Nephron (organoid): ENCODE measurements at regions not wholly inside any gene's neighbourhood (a gene's known extent, or its start where the extent isn't known, plus 50 kb on each side); places are given as distances from the start of the nearest gene placed in this dataset.

Experiments
- H3K27ac Mint-ChIP-seq, 3 experiments: 2 replicates each; pipeline ENCODE4 v1.8.0; 2020; ENCODE audit warnings: mixed read lengths in 3 of 3, mild to moderate bottlenecking in 2 of 3, moderate library complexity in 1 of 3
- H3K27me3 Mint-ChIP-seq: 2 replicates; pipeline ENCODE4 v1.8.0; 2021; ENCODE audit warnings: low read depth, mild to moderate bottlenecking, moderate library complexity, mixed read lengths
- H3K36me3 Mint-ChIP-seq: 2 replicates; pipeline ENCODE4 v1.8.0; 2020; ENCODE audit warnings: low read depth, mixed read lengths
- H3K4me1 Mint-ChIP-seq: 2 replicates; pipeline ENCODE4 v1.8.0; 2020; ENCODE audit warnings: mixed read lengths
- H3K4me3 Mint-ChIP-seq, 3 experiments: 2 replicates each; pipeline ENCODE4 v1.8.0; 2020; ENCODE audit warnings: mild to moderate bottlenecking in 3 of 3, mixed read lengths in 3 of 3, moderate library complexity in 2 of 3
- H3K9me3 Mint-ChIP-seq: 2 replicates; pipeline ENCODE4 v1.8.0; 2020; ENCODE audit warnings: mixed read lengths
- TF ChIP-seq, protein P1 (sequence below), 3 experiments: fragments of 200-600 bp; sonication (generic); IDR thresholded peaks; one replicate each; pipeline ENCODE4 v1.5.0; 2021; ENCODE audit warnings: antibody characterized with exemption in 3 of 3; ENCODE audit not compliant: unreplicated experiment in 3 of 3

DNA sequence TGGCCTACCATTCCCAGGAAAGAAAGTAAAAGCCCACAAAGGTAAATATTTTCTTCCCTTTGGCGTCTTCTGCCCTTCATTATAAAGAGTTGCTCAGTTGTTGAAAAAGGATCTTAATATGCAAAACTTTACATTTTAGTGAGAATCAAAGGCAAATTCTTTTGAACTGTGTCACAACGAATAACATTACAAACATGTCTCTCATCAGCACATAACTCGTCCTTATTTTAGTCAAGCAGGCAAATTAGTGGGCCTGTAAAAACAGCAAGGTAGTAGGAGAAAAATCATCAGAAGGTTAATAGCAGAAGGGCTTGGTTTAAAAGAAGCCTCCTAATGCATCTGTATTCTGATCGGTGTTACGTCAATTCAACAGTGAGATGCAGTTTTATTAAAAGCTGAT, 647.3 kb upstream of the DIPK2B start:
- peaks cover 33% of the 10 kb centered on the region for H3K36me3 Mint-ChIP-seq
- TF ChIP-seq, protein P1, sequence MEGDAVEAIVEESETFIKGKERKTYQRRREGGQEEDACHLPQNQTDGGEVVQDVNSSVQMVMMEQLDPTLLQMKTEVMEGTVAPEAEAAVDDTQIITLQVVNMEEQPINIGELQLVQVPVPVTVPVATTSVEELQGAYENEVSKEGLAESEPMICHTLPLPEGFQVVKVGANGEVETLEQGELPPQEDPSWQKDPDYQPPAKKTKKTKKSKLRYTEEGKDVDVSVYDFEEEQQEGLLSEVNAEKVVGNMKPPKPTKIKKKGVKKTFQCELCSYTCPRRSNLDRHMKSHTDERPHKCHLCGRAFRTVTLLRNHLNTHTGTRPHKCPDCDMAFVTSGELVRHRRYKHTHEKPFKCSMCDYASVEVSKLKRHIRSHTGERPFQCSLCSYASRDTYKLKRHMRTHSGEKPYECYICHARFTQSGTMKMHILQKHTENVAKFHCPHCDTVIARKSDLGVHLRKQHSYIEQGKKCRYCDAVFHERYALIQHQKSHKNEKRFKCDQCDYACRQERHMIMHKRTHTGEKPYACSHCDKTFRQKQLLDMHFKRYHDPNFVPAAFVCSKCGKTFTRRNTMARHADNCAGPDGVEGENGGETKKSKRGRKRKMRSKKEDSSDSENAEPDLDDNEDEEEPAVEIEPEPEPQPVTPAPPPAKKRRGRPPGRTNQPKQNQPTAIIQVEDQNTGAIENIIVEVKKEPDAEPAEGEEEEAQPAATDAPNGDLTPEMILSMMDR (IDR thresholded peaks at IDR 0.05; ENCODE audit: unreplicated experiment in 3 of 3), result no peak
- H3K9me3 Mint-ChIP-seq, result peaks cover 3% of the 10 kb centered on the region
- peaks cover 6% of the 10 kb centered on the region for H3K4me1 Mint-ChIP-seq
- H3K27ac Mint-ChIP-seq, result no peak overlapping the region
- peaks cover 33% of the 10 kb centered on the region for H3K27me3 Mint-ChIP-seq
- H3K4me3 Mint-ChIP-seq, result peak overlapping the region; percentile 13 to 55 (median 33)

DNA sequence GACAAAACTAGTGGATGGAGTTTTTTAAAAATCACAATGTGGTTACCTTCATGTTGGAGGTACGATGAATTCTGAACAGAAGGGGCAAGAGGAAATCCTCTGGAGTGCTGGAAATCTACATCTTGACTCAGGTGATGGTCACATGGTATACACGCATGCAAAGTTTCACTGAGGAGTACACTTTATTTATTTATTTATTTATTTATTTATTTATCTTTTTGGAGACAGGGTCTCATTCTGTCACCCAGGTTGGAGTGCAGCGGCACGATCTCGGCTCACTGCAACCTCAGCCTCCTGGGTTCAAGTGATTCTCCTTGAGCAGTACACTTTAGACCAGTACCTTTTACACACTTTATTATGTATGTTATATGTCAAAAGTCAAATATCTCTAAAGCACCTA, 645.7 kb upstream of the DIPK2B start:
- TF ChIP-seq, protein P1 (IDR thresholded peaks at IDR 0.05; ENCODE audit: unreplicated experiment in 3 of 3), result no peak
- H3K4me1 Mint-ChIP-seq, result peaks cover 17% of the 10 kb centered on the region
- no peak overlapping the region for H3K27ac Mint-ChIP-seq
- peaks cover 21% of the 10 kb centered on the region for H3K27me3 Mint-ChIP-seq
- peaks cover 43% of the 10 kb centered on the region for H3K36me3 Mint-ChIP-seq
- peaks cover 3% of the 10 kb centered on the region for H3K9me3 Mint-ChIP-seq
- no peak overlapping the region for H3K4me3 Mint-ChIP-seq

DNA sequence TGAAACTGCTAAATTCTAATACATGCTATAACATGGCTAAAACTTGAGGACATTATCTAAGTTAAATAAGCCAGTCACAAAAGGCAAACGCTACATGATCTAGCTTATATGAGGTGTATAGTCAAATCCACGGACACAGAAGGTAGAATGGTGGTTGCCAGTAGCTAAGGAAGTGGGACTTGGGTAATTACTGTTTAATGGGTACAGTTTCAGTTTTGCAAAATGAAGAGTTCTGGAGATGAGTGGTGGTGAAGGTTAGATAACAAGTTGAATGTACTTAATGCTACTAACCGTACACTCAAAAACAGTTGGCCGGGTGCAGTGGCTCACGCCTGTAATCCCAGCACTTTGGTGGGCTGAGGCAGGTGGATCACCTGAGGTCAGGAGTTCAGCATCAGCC, 644.5 kb upstream of the DIPK2B start:
- TF ChIP-seq, protein P1 (IDR thresholded peaks at IDR 0.05; ENCODE audit: unreplicated experiment in 3 of 3), result no peak
- Mint-ChIP-seq H3K4me1 (peaks cover 22% of the 10 kb centered on the region), H3K36me3 (peaks cover 43% of the 10 kb centered on the region), H3K27ac (no peak overlapping the region), H3K9me3 (peaks cover 3% of the 10 kb centered on the region), H3K4me3 (no peak overlapping the region), H3K27me3 (peaks cover 11% of the 10 kb centered on the region)

DNA sequence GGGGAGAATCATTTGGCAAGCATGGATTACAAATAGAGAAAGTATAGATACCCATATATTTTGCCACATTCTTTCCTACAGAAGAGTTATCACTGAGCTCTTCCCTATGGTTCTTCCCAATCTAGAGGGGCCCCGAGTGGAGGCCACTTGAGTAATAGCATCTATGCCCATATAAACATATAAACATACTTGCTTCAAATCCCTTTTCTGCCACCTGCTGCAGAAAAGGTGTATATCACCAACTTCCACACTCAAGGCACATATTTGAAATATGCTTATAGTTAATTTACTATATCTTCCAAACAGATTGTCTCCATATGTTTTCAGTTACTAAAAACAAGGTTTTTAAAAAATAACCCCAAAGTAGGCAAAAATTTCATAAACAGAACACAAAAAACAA, 642.8 kb upstream of the DIPK2B start:
- H3K27ac Mint-ChIP-seq, result no peak overlapping the region
- peaks cover 4% of the 10 kb centered on the region for H3K9me3 Mint-ChIP-seq
- peaks cover 42% of the 10 kb centered on the region for H3K36me3 Mint-ChIP-seq
- H3K4me1 Mint-ChIP-seq, result peaks cover 22% of the 10 kb centered on the region
- no peaks in the 10 kb centered on the region for H3K27me3 Mint-ChIP-seq
- H3K4me3 Mint-ChIP-seq, result no peak overlapping the region
- TF ChIP-seq, protein P1 (IDR thresholded peaks at IDR 0.05; ENCODE audit: unreplicated experiment in 3 of 3), result peak in 2 of 3 experiments; percentile 9 to 10

DNA sequence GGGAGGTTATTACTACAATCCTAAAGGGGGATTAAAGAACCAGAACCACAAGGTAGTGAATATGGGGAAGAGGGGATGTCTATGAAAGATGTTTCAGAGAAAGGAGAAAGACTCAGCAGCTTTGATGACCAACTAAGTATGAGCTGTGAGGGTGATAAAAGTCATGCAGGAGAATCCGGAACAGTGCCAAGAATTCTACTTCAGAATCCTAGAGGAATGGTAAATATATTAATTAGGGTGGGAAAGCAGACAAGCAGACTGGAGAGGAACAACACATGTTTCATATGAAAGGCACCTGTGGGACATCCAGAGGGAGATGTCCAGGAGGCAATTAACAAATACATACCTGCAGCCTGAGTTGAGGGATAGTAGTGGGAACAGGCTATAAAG, 642.2 kb upstream of the DIPK2B start:
- TF ChIP-seq, protein P1 (IDR thresholded peaks at IDR 0.05; ENCODE audit: unreplicated experiment in 3 of 3), result no peak
- H3K4me3 Mint-ChIP-seq, result no peak overlapping the region
- no peak overlapping the region for H3K27ac Mint-ChIP-seq
- peaks cover 4% of the 10 kb centered on the region for H3K9me3 Mint-ChIP-seq
- H3K27me3 Mint-ChIP-seq, result no peaks in the 10 kb centered on the region
- peaks cover 22% of the 10 kb centered on the region for H3K4me1 Mint-ChIP-seq
- peaks cover 42% of the 10 kb centered on the region for H3K36me3 Mint-ChIP-seq

DNA sequence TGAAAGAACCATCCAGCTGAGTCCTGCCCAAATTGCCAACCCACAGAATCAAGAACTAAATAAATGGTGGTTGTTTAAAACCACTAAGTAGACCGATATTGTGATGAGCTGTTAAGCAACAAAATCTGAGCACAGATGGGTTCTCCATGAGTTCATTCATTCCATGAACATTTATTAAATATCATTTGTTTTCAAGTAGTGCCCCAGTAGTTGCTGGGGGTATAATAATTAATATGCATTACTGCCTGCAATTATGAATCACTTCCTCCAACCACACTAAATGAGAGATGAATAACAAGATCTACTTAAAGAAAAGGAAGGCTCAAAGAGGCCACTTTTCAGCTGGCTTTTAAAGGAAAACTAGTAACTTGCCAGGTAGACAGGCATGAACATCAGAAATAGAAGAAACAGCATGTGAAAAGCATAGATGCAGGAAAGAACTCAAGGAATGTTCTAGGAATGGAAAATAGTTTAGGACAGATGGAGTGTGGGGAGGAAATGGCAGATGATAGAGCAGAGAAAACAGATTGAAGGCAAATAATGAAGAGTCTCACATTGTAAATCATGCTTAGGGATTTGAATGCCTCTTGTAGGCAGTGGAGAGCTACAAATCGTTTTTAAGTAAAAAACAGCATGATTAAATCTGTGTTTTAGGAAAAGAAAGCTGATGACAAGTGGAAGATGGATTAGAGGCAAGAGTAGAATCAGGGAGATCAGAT, 641.7 kb upstream of the DIPK2B start:
- TF ChIP-seq, protein P1 (IDR thresholded peaks at IDR 0.05; ENCODE audit: unreplicated experiment in 3 of 3), result no peak
- Mint-ChIP-seq H3K27me3 (no peaks in the 10 kb centered on the region), H3K4me1 (peaks cover 22% of the 10 kb centered on the region), H3K9me3 (peaks cover 4% of the 10 kb centered on the region), H3K27ac (peak overlapping the region in 1 of 3 experiments; percentile 0), H3K36me3 (peaks cover 45% of the 10 kb centered on the region), H3K4me3 (no peak overlapping the region)
